Left ventricle myocardium inferior (tissue), 1 donor: ENCODE measurements at regions not wholly inside any gene's neighbourhood (a gene's known extent, or its start where the extent isn't known, plus 50 kb on each side); places are given as distances from the start of the nearest gene placed in this dataset.

Experiments
- DNase-seq: peaks from one replicate; pipeline ENCODE4 v3.0.0-alpha.2; 2020
- H3K27ac ChIP-seq: fragments of 200-600 bp; replicated peaks from 2 replicates; pipeline ENCODE4 v1.8.0; 2021
- H3K27me3 ChIP-seq: fragments of 200-600 bp; 2 replicates; pipeline ENCODE4 v1.8.0; 2021; ENCODE audit warnings: low read depth
- H3K36me3 ChIP-seq: fragments of 200-600 bp; 2 replicates; pipeline ENCODE4 v1.8.0; 2021
- H3K4me1 ChIP-seq: fragments of 200-600 bp; 2 replicates; pipeline ENCODE4 v1.8.0; 2021
- H3K4me3 ChIP-seq: fragments of 200-600 bp; 2 replicates; pipeline ENCODE4 v1.8.0; 2021; ENCODE audit warnings: mild to moderate bottlenecking, moderate library complexity
- H3K9me3 ChIP-seq: fragments of 200-600 bp; replicated peaks from 2 replicates; pipeline ENCODE4 v1.8.0; 2021
- CTCF ChIP-seq: fragments of 200-600 bp; IDR thresholded peaks from 2 replicates; pipeline ENCODE4 v1.8.0; 2021; ENCODE audit warnings: antibody characterized with exemption, mild to moderate bottlenecking, borderline replicate concordance
- intact Hi-C: fragments of 100-400 bp; cut with micrococcal nuclease; formaldehyde crosslinking; loops from one replicate; pipeline ENCODE4 v1.11.0; 2022
- donor health status: DM: no; HTN: yes; CAD: no; lungs with severe emphysema.

DNA sequence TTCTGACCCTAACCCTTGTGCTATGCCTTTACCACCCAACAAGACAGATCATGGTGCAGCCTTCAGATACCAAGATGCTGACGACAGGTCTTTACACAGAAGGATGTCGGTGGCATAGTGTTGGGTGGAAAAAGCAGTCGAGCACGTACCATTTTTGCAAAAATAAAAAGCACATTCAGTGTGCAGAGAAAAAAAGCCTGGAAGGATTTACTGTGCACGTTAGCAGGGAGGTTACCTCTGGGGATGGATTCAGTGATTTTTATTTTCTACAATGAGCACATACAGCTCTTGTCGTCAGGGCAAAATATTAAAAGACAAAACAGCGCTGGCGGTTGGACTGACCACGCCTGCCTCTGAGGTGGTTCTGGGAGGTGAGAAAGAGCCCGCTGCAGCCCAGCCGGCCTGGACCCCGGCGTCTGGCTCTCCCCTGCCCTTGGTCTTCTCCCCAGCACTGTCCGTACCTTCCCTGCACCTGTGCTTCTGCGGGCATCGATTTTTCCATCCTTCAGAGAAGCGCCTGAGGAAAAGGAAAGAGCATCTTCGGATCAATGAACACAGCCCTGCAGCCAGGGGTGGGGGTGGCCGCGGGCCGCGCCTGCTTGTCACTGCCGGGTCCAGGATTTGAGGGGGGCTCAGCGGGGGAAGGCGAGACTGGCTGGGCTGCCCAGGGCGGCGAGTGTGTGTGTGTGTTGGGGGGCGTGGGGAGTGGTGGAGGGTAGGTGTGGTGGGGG lies 200.0 kb upstream of the IER5L start:
- DNase-seq: no peak
- no peak overlapping the region for H3K27ac ChIP-seq
- no peak for TF ChIP-seq CTCF
- no peaks in the 10 kb centered on the region for H3K36me3 ChIP-seq
- H3K9me3 ChIP-seq: no peaks in the 10 kb centered on the region
- intact Hi-C loops: no loop called here
- peaks cover 10% of the 10 kb centered on the region for H3K4me1 ChIP-seq
- H3K4me3 ChIP-seq: no peak overlapping the region
- no peaks in the 10 kb centered on the region for H3K27me3 ChIP-seq

DNA sequence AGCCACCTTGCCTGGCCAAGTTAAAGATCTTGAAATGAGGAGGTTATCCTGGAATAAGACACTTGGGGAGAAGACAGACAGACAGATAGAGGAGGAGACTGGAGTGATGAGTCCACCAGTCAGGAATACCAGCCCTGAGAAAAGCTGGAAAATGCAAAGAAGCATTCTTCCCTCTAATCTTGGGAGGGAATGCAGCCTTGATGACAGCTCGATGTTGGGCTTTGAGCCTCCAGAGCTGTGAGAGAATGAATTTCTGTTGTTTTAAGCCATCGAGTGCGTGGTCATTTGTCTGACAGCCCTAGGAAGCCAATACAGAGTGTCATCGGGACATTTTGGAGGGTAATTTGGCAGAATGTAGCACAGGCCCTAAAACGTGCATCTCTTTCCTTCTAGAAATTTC lies 199.1 kb upstream of the IER5L start:
- H3K4me3 ChIP-seq: no peak overlapping the region
- no peaks in the 10 kb centered on the region for H3K27me3 ChIP-seq
- TF ChIP-seq CTCF: no peak
- H3K36me3 ChIP-seq: no peaks in the 10 kb centered on the region
- no peak for DNase-seq
- intact Hi-C loops: no loop called here
- H3K9me3 ChIP-seq: no peaks in the 10 kb centered on the region
- H3K4me1 ChIP-seq: peaks cover 1% of the 10 kb centered on the region
- no peak overlapping the region for H3K27ac ChIP-seq

DNA sequence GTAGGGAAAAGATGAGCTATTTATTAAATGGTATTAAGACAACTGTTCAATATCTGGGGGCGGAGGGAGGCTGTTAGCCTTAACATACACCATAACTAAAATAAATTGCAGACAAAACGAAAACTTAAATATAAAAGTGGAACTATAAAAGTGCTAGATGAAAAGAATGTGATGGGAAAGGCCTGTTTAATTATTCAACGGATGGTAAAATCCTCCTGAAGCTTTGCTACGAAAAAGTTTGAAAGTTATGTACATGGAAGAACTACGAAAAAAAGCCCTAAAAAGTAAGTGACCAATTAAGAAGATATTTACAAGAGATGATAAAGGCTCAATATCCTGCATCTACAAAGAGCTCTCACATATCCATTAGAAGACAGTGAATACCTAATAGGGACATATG lies 197.8 kb upstream of the IER5L start:
- TF ChIP-seq CTCF: no peak
- H3K9me3 ChIP-seq: peaks cover 5% of the 10 kb centered on the region
- no peak overlapping the region for H3K27ac ChIP-seq
- intact Hi-C loops: no loop called here
- no peaks in the 10 kb centered on the region for H3K4me1 ChIP-seq
- H3K36me3 ChIP-seq: no peaks in the 10 kb centered on the region
- no peaks in the 10 kb centered on the region for H3K27me3 ChIP-seq
- DNase-seq: no peak
- H3K4me3 ChIP-seq: no peak overlapping the region

- no peaks in the 10 kb centered on the region for H3K36me3 ChIP-seq
- TF ChIP-seq CTCF: no peak
- no peak overlapping the region for H3K27ac ChIP-seq
- H3K4me1 ChIP-seq: no peaks in the 10 kb centered on the region
- no peaks in the 10 kb centered on the region for H3K27me3 ChIP-seq
- intact Hi-C loops: no loop called here
- no peak overlapping the region for H3K4me3 ChIP-seq
- DNase-seq: no peak
- H3K9me3 ChIP-seq: peaks cover 17% of the 10 kb centered on the region
Observed at GRCh38 chr9:129374651-129375050, 196.6 kb upstream of the IER5L start.

- TF ChIP-seq CTCF: no peak
- Histone ChIP-seq H3K4me1 (no peaks in the 10 kb centered on the region), H3K27ac (no peak overlapping the region), H3K27me3 (no peaks in the 10 kb centered on the region), H3K36me3 (no peaks in the 10 kb centered on the region), H3K9me3 (peaks cover 21% of the 10 kb centered on the region), H3K4me3 (no peak overlapping the region)
- intact Hi-C loops: no loop called here
- DNase-seq: no peak
Observed at GRCh38 chr9:129374231-129374630, 196.2 kb upstream of the IER5L start.

- intact Hi-C loops: no loop called here
- no peak overlapping the region for H3K27ac ChIP-seq
- no peak for TF ChIP-seq CTCF
- H3K4me3 ChIP-seq: no peak overlapping the region
- DNase-seq: no peak
- no peaks in the 10 kb centered on the region for H3K36me3 ChIP-seq
- peaks cover 28% of the 10 kb centered on the region for H3K9me3 ChIP-seq
- H3K27me3 ChIP-seq: no peaks in the 10 kb centered on the region
- H3K4me1 ChIP-seq: no peaks in the 10 kb centered on the region
Observed at GRCh38 chr9:129373361-129373760, 195.3 kb upstream of the IER5L start.
